AG04450 (cell line): ENCODE measurements at regions not wholly inside any gene's neighbourhood (a gene's known extent, or its start where the extent isn't known, plus 50 kb on each side); places are given as distances from the start of the nearest gene placed in this dataset.

Source experiments
- CTCF ChIA-PET: fragments of 300-600, 350-600 bp; formaldehyde crosslinking; extraction: SDS; loops from one replicate; lab custom pipeline; 2022; ENCODE audit warnings: antibody characterized with exemption, inconsistent platforms; lab: Charles Lee
- POLR2A ChIA-PET: fragments of 350-600 bp; formaldehyde crosslinking; extraction: SDS; loops from one replicate; lab custom pipeline; 2021; ENCODE audit warnings: antibody characterized with exemption, inconsistent platforms; lab: Yijun Ruan, JAX
- DNase-seq: peaks from one replicate; pipeline ENCODE4 v3.0.0-alpha.2; 2011; ENCODE audit warnings: low read depth, low spot score
- H3K27ac ChIP-seq: one replicate; pipeline ENCODE4 v1.5.1; 2012; ENCODE audit warnings: low read depth, low read length, control low read depth
- H3K27me3 ChIP-seq: one replicate; pipeline ENCODE4 v1.6.0; 2012; ENCODE audit warnings: low read length; ENCODE audit not compliant: control insufficient read depth, insufficient read depth
- H3K4me3 ChIP-seq: 2 replicates; pipeline ENCODE4 v1.5.1; 2011; ENCODE audit warnings: mild to moderate bottlenecking, low read depth, low read length, control low read depth
- H3K9me3 ChIP-seq: 2 replicates; pipeline ENCODE4 v1.5.1; 2012; ENCODE audit warnings: low read length; ENCODE audit not compliant: control insufficient read depth, insufficient read depth
- CTCF ChIP-seq: IDR thresholded peaks from 2 replicates; pipeline ENCODE4 v1.5.1; 2011; ENCODE audit warnings: low read depth, low read length, control low read depth, inconsistent platforms

GRCh38 chr1:208974717-208975116 lies 608.8 kb upstream of the CAMK1G start:
- Histone ChIP-seq H3K27me3 (no peaks in the 10 kb centered on the region), H3K9me3 (no peaks in the 10 kb centered on the region), H3K4me3 (no peak overlapping the region), H3K27ac (no peak overlapping the region)
- no peak for TF ChIP-seq CTCF
- CTCF ChIA-PET = no interaction called here
- no peak for DNase-seq
- POLR2A ChIA-PET = no interaction called here

DNA sequence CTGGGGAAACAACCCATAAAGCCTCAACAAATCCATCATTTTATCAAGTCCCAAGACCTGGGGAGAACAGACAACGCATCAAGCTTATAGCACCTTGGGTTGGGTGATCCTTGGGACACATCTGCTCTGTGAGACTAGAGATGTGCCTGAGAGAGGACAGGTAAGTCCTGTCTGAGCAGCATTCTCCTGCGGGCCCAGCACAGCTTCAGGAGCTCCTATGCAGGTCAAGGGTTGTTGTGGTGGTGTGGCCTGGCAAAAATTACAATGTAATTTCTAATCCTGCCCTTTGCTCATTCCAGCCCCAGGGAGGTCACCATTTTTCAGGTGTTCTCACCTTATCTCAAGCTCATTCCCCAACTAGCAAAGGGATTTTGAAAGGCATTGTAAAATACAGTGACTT lies 608.1 kb upstream of the CAMK1G start:
- Histone ChIP-seq H3K27ac (no peak overlapping the region), H3K4me3 (no peak overlapping the region), H3K9me3 (no peaks in the 10 kb centered on the region), H3K27me3 (no peaks in the 10 kb centered on the region)
- no peak for DNase-seq
- POLR2A ChIA-PET = no interaction called here
- no peak for TF ChIP-seq CTCF
- CTCF ChIA-PET = no interaction called here

DNA sequence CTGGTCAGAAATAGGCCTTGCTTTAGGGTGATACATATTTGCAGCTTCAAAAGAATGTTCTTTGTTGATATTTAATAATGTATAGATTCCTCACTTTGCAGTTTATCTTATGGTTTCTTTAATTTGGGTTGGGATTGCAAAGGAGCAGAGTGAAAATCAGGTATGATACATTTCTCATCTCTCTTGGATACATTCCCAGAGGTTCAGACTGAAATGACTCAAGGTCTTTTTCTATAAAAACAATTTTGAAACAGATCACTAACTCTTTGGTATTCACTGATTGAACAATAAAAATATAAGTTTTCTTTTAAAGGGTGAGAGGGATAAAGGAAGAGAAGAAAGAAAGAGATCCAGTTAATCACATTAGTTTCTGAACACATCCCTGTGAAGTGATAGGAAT lies 606.5 kb upstream of the CAMK1G start:
- POLR2A ChIA-PET = no interaction called here
- CTCF ChIA-PET = no interaction called here
- no peak for TF ChIP-seq CTCF
- no peak overlapping the region for H3K27ac ChIP-seq
- DNase-seq = no peak
- no peaks in the 10 kb centered on the region for H3K27me3 ChIP-seq
- no peaks in the 10 kb centered on the region for H3K9me3 ChIP-seq
- H3K4me3 ChIP-seq = no peak overlapping the region

- no peak for TF ChIP-seq CTCF
- Histone ChIP-seq H3K9me3 (no peaks in the 10 kb centered on the region), H3K27ac (no peak overlapping the region), H3K4me3 (no peak overlapping the region), H3K27me3 (no peaks in the 10 kb centered on the region)
- no peak for DNase-seq
- POLR2A ChIA-PET = no interaction called here
- CTCF ChIA-PET = no interaction called here
Observed at GRCh38 chr1:208977638-208978256, 605.8 kb upstream of the CAMK1G start.

- no peak for DNase-seq
- H3K27ac ChIP-seq = no peak overlapping the region
- H3K4me3 ChIP-seq = no peak overlapping the region
- ChIA-PET POLR2A (no interaction called here), CTCF (no interaction called here)
- H3K9me3 ChIP-seq = no peaks in the 10 kb centered on the region
- TF ChIP-seq CTCF = no peak
- no peaks in the 10 kb centered on the region for H3K27me3 ChIP-seq
Observed at GRCh38 chr1:208979776-208980175, 603.7 kb upstream of the CAMK1G start.
